ENCODE measurements at regions not wholly inside any gene's neighbourhood (a gene's known extent, or its start where the extent isn't known, plus 50 kb on each side); places are given as distances from the start of the nearest gene placed in this dataset.
A peak's percentile ranks its signal among the peaks of the same experiment; 100 is the strongest.

GRCh38 chr15:70214276-70214675 is 116.6 kb upstream of the TLE3 start:
- DNase-seq = no peak

- DNase-seq = no peak
Measured at GRCh38 chr15:70213794-70214193, 116.1 kb upstream of the TLE3 start.

- no peak for DNase-seq
Measured at GRCh38 chr15:70212963-70213315, 115.2 kb upstream of the TLE3 start.

- DNase-seq = no peak
Measured at GRCh38 chr15:70212286-70212962, 114.7 kb upstream of the TLE3 start.

- DNase-seq = no peak
Measured at GRCh38 chr15:70210528-70210927, 112.8 kb upstream of the TLE3 start.

- no peak for DNase-seq
Measured at GRCh38 chr15:70210076-70210475, 112.4 kb upstream of the TLE3 start.

- no peak for DNase-seq
Measured at GRCh38 chr15:70209499-70209898, 111.8 kb upstream of the TLE3 start.

GRCh38 chr15:70208332-70208731 is 110.6 kb upstream of the TLE3 start:
- no peak for DNase-seq

GRCh38 chr15:70206668-70207067 is 109.0 kb upstream of the TLE3 start:
- no peak for DNase-seq

- DNase-seq = no peak
Measured at GRCh38 chr15:70204652-70205051, 106.9 kb upstream of the TLE3 start.

- DNase-seq = no peak
Measured at GRCh38 chr15:70203981-70204560, 106.4 kb upstream of the TLE3 start.

GRCh38 chr15:70202756-70203155 is 105.0 kb upstream of the TLE3 start:
- DNase-seq = no peak

GRCh38 chr15:70201425-70201775 is 103.7 kb upstream of the TLE3 start:
- no peak for DNase-seq

GRCh38 chr15:70200511-70201424 is 103.1 kb upstream of the TLE3 start:
- DNase-seq = no peak

- DNase-seq = no peak
Measured at GRCh38 chr15:70199540-70200410, 102.1 kb upstream of the TLE3 start.

GRCh38 chr15:70199124-70199482 is 101.4 kb upstream of the TLE3 start:
- no peak for DNase-seq

GRCh38 chr15:70198441-70199123 is 100.9 kb upstream of the TLE3 start:
- no peak for DNase-seq

GRCh38 chr15:70197945-70198361 is 100.2 kb upstream of the TLE3 start:
- no peak for DNase-seq

- DNase-seq = peak; percentile 68
Measured at GRCh38 chr15:70197318-70197944, 99.7 kb upstream of the TLE3 start.

- peak; percentile 100 for DNase-seq
Measured at GRCh38 chr15:70196372-70197316, 98.9 kb upstream of the TLE3 start.
